A549 (cell line): ENCODE measurements at regions not wholly inside any gene's neighbourhood (a gene's known extent, or its start where the extent isn't known, plus 50 kb on each side); places are given as distances from the start of the nearest gene placed in this dataset.

ENCODE experiments used
- ATAC-seq, 2 experiments: fragments of 200-7000 bp in 1 of 2; fragments of >200 bp in 1 of 2; cut with Nextera tagmentation in 1 of 2; cut with Tn5 transposase in 1 of 2; 3 replicates each; pipeline versions ENCODE4 v1.8.0 to v1.9.1; 2018 to 2020; ENCODE audit warnings: mild to moderate bottlenecking in 1 of 2, moderate library complexity in 1 of 2
- CTCF ChIA-PET: fragments of 300-600 bp; sonication (Branson Sonifier 250); formaldehyde crosslinking; extraction: SDS; loops from one replicate; lab custom pipeline; 2021; ENCODE audit warnings: antibody characterized with exemption, inconsistent platforms; lab: Yijun Ruan, JAX
- POLR2A ChIA-PET: fragments of 350-600 bp; formaldehyde crosslinking; extraction: SDS; loops from one replicate; lab custom pipeline; 2021; ENCODE audit warnings: antibody characterized with exemption, inconsistent platforms; lab: Yijun Ruan, JAX
- DNase-seq, 2 experiments: peaks; one replicate each; pipeline versions ENCODE4 v3.0.0 to v3.0.0-alpha.2; 2011 to 2016; ENCODE audit warnings: low read depth in 1 of 2, low spot score in 1 of 2
- FAIRE-seq: peaks from 2 replicates; lab custom pipeline; 2011; peaks lifted over from hg19 to GRCh38; lab: Jason Lieb, UNC
- H3K27ac ChIP-seq, 2 experiments: fragments of >200 bp; sonication (Bioruptor Twin); formaldehyde crosslinking; 3 replicates each; pipeline ENCODE4 v1.5.1; 2016 to 2017
- H3K4me1 ChIP-seq: fragments of >200 bp; sonication (Bioruptor Twin); formaldehyde crosslinking; 3 replicates; pipeline ENCODE4 v1.6.1; 2016
- H3K4me2 ChIP-seq: fragments of >200 bp; sonication (Bioruptor Twin); formaldehyde crosslinking; 3 replicates; pipeline ENCODE4 v1.6.1; 2016
- H3K4me3 ChIP-seq: fragments of >200 bp; sonication (Bioruptor Twin); formaldehyde crosslinking; 3 replicates; pipeline ENCODE4 v1.5.1; 2016
- H3K9me3 ChIP-seq: fragments of >200 bp; sonication (Bioruptor Twin); formaldehyde crosslinking; 3 replicates; pipeline ENCODE4 v1.6.1; 2016
- CHD4 ChIP-seq: fragments of 200-600 bp; sonication (generic); IDR thresholded peaks from 2 replicates; pipeline ENCODE4 v1.6.1; 2016; ENCODE audit warnings: antibody characterized with exemption, mild to moderate bottlenecking, borderline replicate concordance
- ELK1 ChIP-seq: fragments of 150-350 bp; IDR thresholded peaks from 2 replicates; pipeline ENCODE4 v1.6.1; 2014; ENCODE audit warnings: low read depth, mild to moderate bottlenecking, low read length
- EP300 ChIP-seq, 2 experiments: fragments of >200 bp; sonication (Bioruptor Twin); formaldehyde crosslinking; IDR thresholded peaks; 2 replicates in 1 of 2; 3 replicates in 1 of 2; pipeline ENCODE4 v1.6.1; 2016 to 2017
- FOSL2 ChIP-seq, 2 experiments: fragments of 450-650 bp in 1 of 2; fragments of >200 bp in 1 of 2; sonication (Bioruptor Twin) in 1 of 2; formaldehyde crosslinking; IDR thresholded peaks; 2 replicates each; pipeline versions ENCODE4 v1.5.0 to v1.6.1; 2016 to 2020; ENCODE audit warnings: mild to moderate bottlenecking in 1 of 2, moderate library complexity in 1 of 2
- HOXA7 ChIP-seq: fragments of 250-450 bp; sonication (Bioruptor Pico); IDR thresholded peaks from 2 replicates; pipeline ENCODE4 v1.5.0; 2020; ENCODE audit warnings: mild to moderate bottlenecking, moderate library complexity
- HOXB5 ChIP-seq: fragments of 250-450 bp; sonication (Bioruptor Pico); IDR thresholded peaks from 2 replicates; pipeline ENCODE4 v1.5.0; 2020; ENCODE audit warnings: mild to moderate bottlenecking, moderate library complexity
- JUN ChIP-seq, 2 experiments: fragments of >200 bp; sonication (Bioruptor Twin); formaldehyde crosslinking; IDR thresholded peaks; 2 replicates in 1 of 2; 3 replicates in 1 of 2; pipeline ENCODE4 v1.6.1; 2016 to 2017
- KDM5A ChIP-seq: fragments of 200-600 bp; sonication (generic); IDR thresholded peaks from 2 replicates; pipeline ENCODE4 v1.6.1; 2016; ENCODE audit warnings: antibody characterized with exemption, mild to moderate bottlenecking
- NPAS2 ChIP-seq: fragments of 250-450 bp; sonication (Bioruptor Pico); IDR thresholded peaks from 2 replicates; pipeline ENCODE4 v1.8.0; 2022; ENCODE audit warnings: mild to moderate bottlenecking, moderate library complexity, borderline replicate concordance
- POLR2A ChIP-seq: IDR thresholded peaks from 2 replicates; pipeline ENCODE4 v1.6.1; 2012; ENCODE audit warnings: mild to moderate bottlenecking, low read length
- RARB ChIP-seq: fragments of 250-450 bp; sonication (Bioruptor Pico); IDR thresholded peaks from 2 replicates; pipeline ENCODE4 v1.8.0; 2021; ENCODE audit warnings: mild to moderate bottlenecking, moderate library complexity
- RCOR1 ChIP-seq: fragments of 150-350 bp; IDR thresholded peaks from 2 replicates; pipeline ENCODE4 v1.6.1; 2014; ENCODE audit warnings: antibody characterized with exemption, low read length, low read depth
- RNF2 ChIP-seq: fragments of 200-600 bp; sonication (generic); IDR thresholded peaks from 2 replicates; pipeline ENCODE4 v1.6.1; 2016; ENCODE audit warnings: low read depth, mild to moderate bottlenecking, antibody characterized with exemption, moderate library complexity, borderline replicate concordance
- TFCP2L1 ChIP-seq: fragments of 250-450 bp; sonication (Bioruptor Pico); IDR thresholded peaks from 2 replicates; pipeline ENCODE4 v1.5.0; 2021; ENCODE audit warnings: mild to moderate bottlenecking
- WGBS: methylation state at CpG from one replicate; pipeline ENCODE4 v1.1.6; 2017; ENCODE audit errors: missing lambda C conversion rate; 5-methylcytosine and 5-hydroxymethylcytosine counted together
- TF ChIP-seq, protein P1 (sequence below): IDR thresholded peaks from 2 replicates; pipeline ENCODE4 v1.6.1; 2012; ENCODE audit warnings: low read depth, borderline replicate concordance
- TF ChIP-seq, protein P2 (sequence below): IDR thresholded peaks from 2 replicates; pipeline ENCODE4 v1.6.1; 2012
- TF ChIP-seq, protein P3 (sequence below): fragments of 200-600 bp; sonication (generic); IDR thresholded peaks from 2 replicates; pipeline ENCODE4 v1.6.1; 2016; ENCODE audit warnings: antibody characterized with exemption, mild to moderate bottlenecking, moderate library complexity
- TF ChIP-seq, protein P4 (sequence below): fragments of >200 bp; sonication (Bioruptor Twin); formaldehyde crosslinking; IDR thresholded peaks from 3 replicates; pipeline ENCODE4 v1.6.1; 2016

- CTCF ChIA-PET = no interaction called here
- WGBS = 19% methylated on average over 8 of the region's 9 CpGs
These were observed 107.8 kb upstream of the ISL1 start for GRCh38 chr5:51275428-51275827.

DNA sequence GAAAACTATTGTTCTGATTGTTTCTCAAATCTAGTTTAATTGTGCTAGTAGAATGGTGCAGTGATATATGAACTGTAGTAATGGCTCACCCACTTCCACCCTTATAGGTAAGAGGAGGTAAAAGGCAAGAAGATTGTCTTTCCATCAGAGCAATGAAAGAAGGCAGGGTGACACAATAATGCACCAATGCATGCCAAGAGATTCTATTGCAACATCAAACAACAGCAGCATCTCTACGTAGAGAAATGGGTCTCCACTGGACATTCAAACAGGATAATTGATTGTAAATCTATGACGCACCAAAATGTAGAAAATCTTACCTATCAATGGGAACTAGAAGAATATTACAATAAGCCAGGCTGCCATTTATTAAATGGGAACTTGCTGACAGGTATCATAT is 107.0 kb upstream of the ISL1 start:
- ATAC-seq (no peak), DNase-seq (no peak), FAIRE-seq (no peak)
- Histone ChIP-seq H3K4me3 (no peak overlapping the region), H3K4me1 (no peaks in the 10 kb centered on the region), H3K4me2 (no peak overlapping the region), H3K27ac (no peak overlapping the region), H3K9me3 (no peaks in the 10 kb centered on the region)
- TF ChIP-seq HOXA7 (no peak), RARB (CRISPR knock-in tag) (no peak), RNF2 (no peak), ELK1 (no peak), JUN (IDR thresholded peaks at IDR 0.05) (no peak), HOXB5 (CRISPR knock-in tag) (no peak), POLR2A (no peak)
- TF ChIP-seq, protein P1, sequence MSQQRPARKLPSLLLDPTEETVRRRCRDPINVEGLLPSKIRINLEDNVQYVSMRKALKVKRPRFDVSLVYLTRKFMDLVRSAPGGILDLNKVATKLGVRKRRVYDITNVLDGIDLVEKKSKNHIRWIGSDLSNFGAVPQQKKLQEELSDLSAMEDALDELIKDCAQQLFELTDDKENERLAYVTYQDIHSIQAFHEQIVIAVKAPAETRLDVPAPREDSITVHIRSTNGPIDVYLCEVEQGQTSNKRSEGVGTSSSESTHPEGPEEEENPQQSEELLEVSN = no peak
- TF ChIP-seq, protein P2, sequence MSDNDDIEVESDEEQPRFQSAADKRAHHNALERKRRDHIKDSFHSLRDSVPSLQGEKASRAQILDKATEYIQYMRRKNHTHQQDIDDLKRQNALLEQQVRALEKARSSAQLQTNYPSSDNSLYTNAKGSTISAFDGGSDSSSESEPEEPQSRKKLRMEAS = no peak
- TF ChIP-seq, protein P3, sequence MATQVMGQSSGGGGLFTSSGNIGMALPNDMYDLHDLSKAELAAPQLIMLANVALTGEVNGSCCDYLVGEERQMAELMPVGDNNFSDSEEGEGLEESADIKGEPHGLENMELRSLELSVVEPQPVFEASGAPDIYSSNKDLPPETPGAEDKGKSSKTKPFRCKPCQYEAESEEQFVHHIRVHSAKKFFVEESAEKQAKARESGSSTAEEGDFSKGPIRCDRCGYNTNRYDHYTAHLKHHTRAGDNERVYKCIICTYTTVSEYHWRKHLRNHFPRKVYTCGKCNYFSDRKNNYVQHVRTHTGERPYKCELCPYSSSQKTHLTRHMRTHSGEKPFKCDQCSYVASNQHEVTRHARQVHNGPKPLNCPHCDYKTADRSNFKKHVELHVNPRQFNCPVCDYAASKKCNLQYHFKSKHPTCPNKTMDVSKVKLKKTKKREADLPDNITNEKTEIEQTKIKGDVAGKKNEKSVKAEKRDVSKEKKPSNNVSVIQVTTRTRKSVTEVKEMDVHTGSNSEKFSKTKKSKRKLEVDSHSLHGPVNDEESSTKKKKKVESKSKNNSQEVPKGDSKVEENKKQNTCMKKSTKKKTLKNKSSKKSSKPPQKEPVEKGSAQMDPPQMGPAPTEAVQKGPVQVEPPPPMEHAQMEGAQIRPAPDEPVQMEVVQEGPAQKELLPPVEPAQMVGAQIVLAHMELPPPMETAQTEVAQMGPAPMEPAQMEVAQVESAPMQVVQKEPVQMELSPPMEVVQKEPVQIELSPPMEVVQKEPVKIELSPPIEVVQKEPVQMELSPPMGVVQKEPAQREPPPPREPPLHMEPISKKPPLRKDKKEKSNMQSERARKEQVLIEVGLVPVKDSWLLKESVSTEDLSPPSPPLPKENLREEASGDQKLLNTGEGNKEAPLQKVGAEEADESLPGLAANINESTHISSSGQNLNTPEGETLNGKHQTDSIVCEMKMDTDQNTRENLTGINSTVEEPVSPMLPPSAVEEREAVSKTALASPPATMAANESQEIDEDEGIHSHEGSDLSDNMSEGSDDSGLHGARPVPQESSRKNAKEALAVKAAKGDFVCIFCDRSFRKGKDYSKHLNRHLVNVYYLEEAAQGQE = no peak
- TF ChIP-seq, protein P4, sequence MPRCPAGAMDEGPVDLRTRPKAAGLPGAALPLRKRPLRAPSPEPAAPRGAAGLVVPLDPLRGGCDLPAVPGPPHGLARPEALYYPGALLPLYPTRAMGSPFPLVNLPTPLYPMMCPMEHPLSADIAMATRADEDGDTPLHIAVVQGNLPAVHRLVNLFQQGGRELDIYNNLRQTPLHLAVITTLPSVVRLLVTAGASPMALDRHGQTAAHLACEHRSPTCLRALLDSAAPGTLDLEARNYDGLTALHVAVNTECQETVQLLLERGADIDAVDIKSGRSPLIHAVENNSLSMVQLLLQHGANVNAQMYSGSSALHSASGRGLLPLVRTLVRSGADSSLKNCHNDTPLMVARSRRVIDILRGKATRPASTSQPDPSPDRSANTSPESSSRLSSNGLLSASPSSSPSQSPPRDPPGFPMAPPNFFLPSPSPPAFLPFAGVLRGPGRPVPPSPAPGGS = no peak
- WGBS = 12% methylated on average over 2 of the region's 2 CpGs
- ChIA-PET CTCF (no interaction called here), POLR2A (no interaction called here)

More at GRCh38 chr5:51275428-51275827, 107.8 kb upstream of the ISL1 start:
- TF ChIP-seq TFCP2L1 (CRISPR knock-in tag) = no peak
- TF ChIP-seq NPAS2 (CRISPR knock-in tag) = no peak
- TF ChIP-seq FOSL2 (IDR thresholded peaks at IDR 0.05) = no peak
- no peak for TF ChIP-seq FOSL2 (CRISPR knock-in tag; IDR thresholded peaks at IDR 0.05)
- no peak for TF ChIP-seq ELK1
- no peak for TF ChIP-seq EP300 (IDR thresholded peaks at IDR 0.05)
- no peak for TF ChIP-seq CHD4
- TF ChIP-seq RCOR1 = no peak
- TF ChIP-seq KDM5A = no peak
- H3K4me1 ChIP-seq = no peaks in the 10 kb centered on the region
- no peak for FAIRE-seq
- no peaks in the 10 kb centered on the region for H3K9me3 ChIP-seq
- no peak for ATAC-seq
- POLR2A ChIA-PET = no interaction called here
- DNase-seq = no peak
- H3K4me3 ChIP-seq = no peak overlapping the region
- H3K27ac ChIP-seq = no peak overlapping the region
- H3K4me2 ChIP-seq = no peak overlapping the region
